GM19468 (cell line): ENCODE measurements at regions not wholly inside any gene's neighbourhood (a gene's known extent, or its start where the extent isn't known, plus 50 kb on each side); places are given as distances from the start of the nearest gene placed in this dataset.
"Not testable (repeated sequence)": the region's sequence is repeated elsewhere in the genome, so short reads cannot be mapped to it uniquely, and the experiment has no call there.

Experiments
- ATAC-seq: cut with Tn5 transposase; IDR thresholded peaks from one replicate; pipeline ENCODE4 v1.9.1; 2021; ENCODE audit warnings: mild to moderate bottlenecking, moderate library complexity, moderate number of reproducible peaks; ENCODE audit not compliant: unreplicated experiment; ENCODE audit errors: extremely low read depth

GRCh38 chr3:30318110-30318509 is 288.3 kb upstream of the TGFBR2 start:
- ATAC-seq = no peak

- ATAC-seq = no peak
Observed at GRCh38 chr3:30319713-30320112, 286.7 kb upstream of the TGFBR2 start.

- no peak for ATAC-seq
Observed at GRCh38 chr3:30320392-30320791, 286.0 kb upstream of the TGFBR2 start.

GRCh38 chr3:30321065-30321464 is 285.3 kb upstream of the TGFBR2 start:
- ATAC-seq = no peak

GRCh38 chr3:30323649-30324048 is 282.8 kb upstream of the TGFBR2 start:
- ATAC-seq = not testable (repeated sequence)

GRCh38 chr3:30324587-30324986 is 281.8 kb upstream of the TGFBR2 start:
- no peak for ATAC-seq

GRCh38 chr3:30327976-30328375 is 278.4 kb upstream of the TGFBR2 start:
- not testable (repeated sequence) for ATAC-seq

- ATAC-seq = not testable (repeated sequence)
Observed at GRCh38 chr3:30328935-30329334, 277.5 kb upstream of the TGFBR2 start.

GRCh38 chr3:30331519-30331918 is 274.9 kb upstream of the TGFBR2 start:
- no peak for ATAC-seq

GRCh38 chr3:30332196-30333021 is 274.0 kb upstream of the TGFBR2 start:
- ATAC-seq = no peak

- ATAC-seq = no peak
Observed at GRCh38 chr3:30333143-30333542, 273.3 kb upstream of the TGFBR2 start.

- no peak for ATAC-seq
Observed at GRCh38 chr3:30333903-30334302, 272.5 kb upstream of the TGFBR2 start.

GRCh38 chr3:30340500-30340899 is 265.9 kb upstream of the TGFBR2 start:
- no peak for ATAC-seq

GRCh38 chr3:30341079-30341478 is 265.3 kb upstream of the TGFBR2 start:
- no peak for ATAC-seq

GRCh38 chr3:30341851-30342250 is 264.6 kb upstream of the TGFBR2 start:
- ATAC-seq = no peak

- no peak for ATAC-seq
Observed at GRCh38 chr3:30342318-30343060, 263.9 kb upstream of the TGFBR2 start.

GRCh38 chr3:30343067-30343831 is 263.2 kb upstream of the TGFBR2 start:
- no peak for ATAC-seq

GRCh38 chr3:30343861-30344260 is 262.5 kb upstream of the TGFBR2 start:
- no peak for ATAC-seq

- ATAC-seq = no peak
Observed at GRCh38 chr3:30344288-30344687, 262.1 kb upstream of the TGFBR2 start.

- ATAC-seq = no peak
Observed at GRCh38 chr3:30346933-30347320, 259.5 kb upstream of the TGFBR2 start.
